Spleen (tissue), 7 donors: ENCODE measurements at regions not wholly inside any gene's neighbourhood (a gene's known extent, or its start where the extent isn't known, plus 50 kb on each side); places are given as distances from the start of the nearest gene placed in this dataset.

Experiments
- CTCF ChIP-seq, 11 experiments: fragments of 200-600 bp in 7 of 11; fragments of 450-650 bp in 4 of 11; sonication (generic) in 4 of 11; IDR thresholded peaks in 8 of 11; conservative IDR thresholded peaks in 3 of 11; 1 replicate in 7 of 11; 2 replicates in 4 of 11; pipeline versions ENCODE4 v1.4.0 to v1.8.0; 2016 to 2021; ENCODE audit warnings: antibody characterized with exemption in 11 of 11, inconsistent platforms in 4 of 11, mild to moderate bottlenecking in 1 of 11
- POLR2A ChIP-seq, 3 donors: fragments of 450-650 bp; IDR thresholded peaks; one replicate each; pipeline ENCODE4 v1.5.1; 2017; ENCODE audit warnings: antibody characterized with exemption in 3 of 3, mild to moderate bottlenecking in 1 of 3
- donor health status: DM: no; HTN: no; CAD: no; lungs with moderate emphysema.
- donor health status: DM: no; HTN: no; CAD: no.
- donor health status: DM: no; HTN: no; CAD: no.

GRCh38 chr4:114279066-114279465 lies 299.6 kb upstream of the ARSJ start:
- TF ChIP-seq CTCF (IDR thresholded peaks at IDR 0.05 in 8 of 11, conservative IDR thresholded peaks at IDR 0.05 in 3 of 11): no peak
- no peak for TF ChIP-seq POLR2A (IDR thresholded peaks at IDR 0.05)
